Neural progenitor cell (in vitro differentiated cells): ENCODE measurements at regions not wholly inside any gene's neighbourhood (a gene's known extent, or its start where the extent isn't known, plus 50 kb on each side); places are given as distances from the start of the nearest gene placed in this dataset.

Experiments
- DNase-seq: peaks from one replicate; pipeline ENCODE4 v3.0.0-alpha.2; 2016; ENCODE audit warnings: low spot score
- H2AFZ ChIP-seq: fragments of 200-600 bp; sonication (generic); replicated peaks from 2 replicates; pipeline ENCODE4 v1.6.1; 2016; ENCODE audit warnings: antibody characterized with exemption
- H3F3A ChIP-seq: fragments of 200-600 bp; sonication (generic); 2 replicates; pipeline ENCODE4 v1.6.1; 2016; ENCODE audit warnings: antibody characterized with exemption, low read depth
- H3K27ac ChIP-seq: fragments of 200-600 bp; sonication (generic); 2 replicates; pipeline ENCODE4 v1.5.1; 2016; ENCODE audit warnings: mild to moderate bottlenecking
- H3K27me3 ChIP-seq: fragments of 200-600 bp; sonication (generic); 2 replicates; pipeline ENCODE4 v1.6.1; 2016; ENCODE audit warnings: mild to moderate bottlenecking, moderate library complexity
- H3K36me3 ChIP-seq: fragments of 200-600 bp; sonication (generic); 2 replicates; pipeline ENCODE4 v1.5.1; 2016
- H3K4me1 ChIP-seq: fragments of 200-600 bp; sonication (generic); 2 replicates; pipeline ENCODE4 v1.6.1; 2016; ENCODE audit warnings: mixed run types
- H3K4me2 ChIP-seq: fragments of 200-600 bp; sonication (generic); 2 replicates; pipeline ENCODE4 v1.6.1; 2016
- H3K4me3 ChIP-seq: fragments of 200-600 bp; sonication (generic); 2 replicates; pipeline ENCODE4 v1.5.1; 2016
- H3K79me2 ChIP-seq: fragments of 200-600 bp; sonication (generic); 2 replicates; pipeline ENCODE4 v1.6.1; 2016; ENCODE audit warnings: low read depth
- H3K9ac ChIP-seq: fragments of 200-600 bp; sonication (generic); 2 replicates; pipeline ENCODE4 v1.6.1; 2016
- H3K9me3 ChIP-seq: fragments of 200-600 bp; sonication (generic); 2 replicates; pipeline ENCODE4 v1.5.1; 2016; ENCODE audit warnings: low read depth
- H4K20me1 ChIP-seq: fragments of 200-600 bp; sonication (generic); 2 replicates; pipeline ENCODE4 v1.6.1; 2016; ENCODE audit warnings: low read depth
- H3K27ac Mint-ChIP-seq: 3 replicates; pipeline ENCODE4 v1.8.0; 2021; ENCODE audit warnings: mixed read lengths
- H3K27me3 Mint-ChIP-seq: 2 replicates; pipeline ENCODE4 v1.8.0; 2022; ENCODE audit warnings: low read depth, mild to moderate bottlenecking, inconsistent platforms, moderate library complexity, mixed read lengths; ENCODE audit not compliant: insufficient read depth
- H3K36me3 Mint-ChIP-seq: 3 replicates; pipeline ENCODE4 v1.8.0; 2021; ENCODE audit warnings: mixed read lengths
- H3K4me1 Mint-ChIP-seq: 3 replicates; pipeline ENCODE4 v1.8.0; 2021; ENCODE audit warnings: mixed read lengths
- H3K4me3 Mint-ChIP-seq: 3 replicates; pipeline ENCODE4 v1.8.0; 2021; ENCODE audit warnings: mild to moderate bottlenecking, moderate library complexity, mixed read lengths
- H3K9me3 Mint-ChIP-seq: 3 replicates; pipeline ENCODE4 v1.8.0; 2020; ENCODE audit warnings: mixed read lengths
- EZH2 ChIP-seq: fragments of 200-600 bp; sonication (generic); IDR thresholded peaks from 2 replicates; pipeline ENCODE4 v1.6.1; 2017; ENCODE audit warnings: antibody characterized with exemption, mild to moderate bottlenecking, moderate library complexity
- EZH2phosphoT487 ChIP-seq: fragments of 200-600 bp; sonication (generic); IDR thresholded peaks from 2 replicates; pipeline ENCODE4 v1.6.1; 2017; ENCODE audit warnings: antibody characterized with exemption
- TF ChIP-seq, protein P1 (sequence below): fragments of 200-600 bp; sonication (generic); IDR thresholded peaks from 2 replicates; pipeline ENCODE4 v1.5.1; 2017; ENCODE audit warnings: antibody characterized with exemption, mild to moderate bottlenecking

DNA sequence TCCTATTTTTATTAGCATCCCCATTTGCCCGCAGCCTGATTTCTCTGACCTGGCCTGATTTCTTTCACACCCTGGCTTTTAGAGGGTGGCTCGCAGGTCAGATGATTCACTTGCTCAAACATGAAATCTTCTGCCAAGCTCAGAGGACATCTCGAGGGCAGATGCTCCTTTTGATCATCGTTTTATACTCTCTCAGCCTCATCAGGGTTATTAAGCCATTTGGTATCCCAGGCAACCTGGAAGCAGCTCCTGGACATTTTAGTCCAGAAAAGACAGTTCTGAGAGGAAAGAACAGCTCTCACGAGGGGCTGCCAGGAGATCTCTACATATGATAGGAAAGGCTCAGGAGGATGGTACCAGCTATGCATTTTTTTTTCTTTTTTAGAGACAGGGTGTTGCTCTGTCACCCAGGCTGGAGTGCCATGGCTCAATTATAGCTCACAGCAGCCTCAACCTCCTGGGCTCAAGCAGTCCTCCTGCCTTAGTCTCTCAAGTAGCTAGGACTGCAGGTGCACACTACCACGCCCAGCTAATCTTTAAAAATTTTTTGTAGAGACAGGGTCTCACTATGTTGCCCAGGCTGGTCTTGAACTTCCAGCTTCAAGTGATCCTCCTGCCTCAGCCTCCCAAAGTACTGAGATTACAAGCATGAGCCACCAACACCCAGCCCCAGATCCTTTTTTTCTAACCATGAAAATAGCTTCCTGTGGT, 165.4 kb downstream of the KATNAL1 start:
- DNase-seq: no peak
- Mint-ChIP-seq H3K9me3 (peaks cover 6% of the 10 kb centered on the region), H3K4me3 (no peak overlapping the region), H3K27ac (peak overlapping the region; percentile 66), H3K36me3 (peaks cover 2% of the 10 kb centered on the region), H3K27me3 (peaks cover 22% of the 10 kb centered on the region), H3K4me1 (peaks cover 40% of the 10 kb centered on the region)
- Histone ChIP-seq H3F3A (no peaks in the 10 kb centered on the region), H3K36me3 (no peaks in the 10 kb centered on the region), H3K4me3 (no peak overlapping the region), H2AFZ (no peak overlapping the region), H3K27ac (no peak overlapping the region), H3K4me1 (no peaks in the 10 kb centered on the region), H3K4me2 (no peak overlapping the region), H3K9me3 (no peaks in the 10 kb centered on the region), H4K20me1 (no peaks in the 10 kb centered on the region), H3K79me2 (no peaks in the 10 kb centered on the region), H3K27me3 (no peaks in the 10 kb centered on the region), H3K9ac (no peak overlapping the region)
- TF ChIP-seq, protein P1, sequence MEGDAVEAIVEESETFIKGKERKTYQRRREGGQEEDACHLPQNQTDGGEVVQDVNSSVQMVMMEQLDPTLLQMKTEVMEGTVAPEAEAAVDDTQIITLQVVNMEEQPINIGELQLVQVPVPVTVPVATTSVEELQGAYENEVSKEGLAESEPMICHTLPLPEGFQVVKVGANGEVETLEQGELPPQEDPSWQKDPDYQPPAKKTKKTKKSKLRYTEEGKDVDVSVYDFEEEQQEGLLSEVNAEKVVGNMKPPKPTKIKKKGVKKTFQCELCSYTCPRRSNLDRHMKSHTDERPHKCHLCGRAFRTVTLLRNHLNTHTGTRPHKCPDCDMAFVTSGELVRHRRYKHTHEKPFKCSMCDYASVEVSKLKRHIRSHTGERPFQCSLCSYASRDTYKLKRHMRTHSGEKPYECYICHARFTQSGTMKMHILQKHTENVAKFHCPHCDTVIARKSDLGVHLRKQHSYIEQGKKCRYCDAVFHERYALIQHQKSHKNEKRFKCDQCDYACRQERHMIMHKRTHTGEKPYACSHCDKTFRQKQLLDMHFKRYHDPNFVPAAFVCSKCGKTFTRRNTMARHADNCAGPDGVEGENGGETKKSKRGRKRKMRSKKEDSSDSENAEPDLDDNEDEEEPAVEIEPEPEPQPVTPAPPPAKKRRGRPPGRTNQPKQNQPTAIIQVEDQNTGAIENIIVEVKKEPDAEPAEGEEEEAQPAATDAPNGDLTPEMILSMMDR: no peak
- TF ChIP-seq EZH2phosphoT487: no peak
- TF ChIP-seq EZH2: no peak

DNA sequence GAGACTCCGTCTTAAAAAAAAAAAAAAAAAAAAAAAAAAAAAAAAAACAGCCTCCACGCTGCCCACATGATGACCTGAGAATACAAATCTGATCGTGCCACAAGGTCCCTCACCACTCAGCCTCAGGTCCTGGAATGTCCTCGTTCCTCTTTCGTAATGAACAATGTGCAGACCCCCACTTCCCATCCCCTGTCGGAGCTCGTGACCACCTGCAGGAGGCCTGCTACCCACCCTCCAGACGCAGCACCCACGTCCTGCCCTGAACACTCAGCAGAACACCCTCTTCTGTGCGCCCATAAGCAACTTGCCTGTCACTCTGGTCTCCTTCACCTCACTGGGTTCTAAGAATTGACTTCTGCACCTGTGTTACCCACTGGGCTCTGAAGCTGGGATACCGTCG, 166.4 kb downstream of the KATNAL1 start:
- Histone ChIP-seq H3F3A (no peaks in the 10 kb centered on the region), H2AFZ (no peak overlapping the region), H3K9ac (no peak overlapping the region), H3K36me3 (no peaks in the 10 kb centered on the region), H3K79me2 (no peaks in the 10 kb centered on the region), H4K20me1 (no peaks in the 10 kb centered on the region), H3K9me3 (no peaks in the 10 kb centered on the region), H3K4me1 (no peaks in the 10 kb centered on the region), H3K4me3 (no peak overlapping the region), H3K27ac (no peak overlapping the region), H3K27me3 (no peaks in the 10 kb centered on the region), H3K4me2 (no peak overlapping the region)
- TF ChIP-seq, protein P1: no peak
- no peak for TF ChIP-seq EZH2phosphoT487
- TF ChIP-seq EZH2: no peak
- H3K4me1 Mint-ChIP-seq: peaks cover 38% of the 10 kb centered on the region
- H3K36me3 Mint-ChIP-seq: peaks cover 2% of the 10 kb centered on the region
- peak overlapping the region; percentile 66 for H3K27ac Mint-ChIP-seq
- H3K27me3 Mint-ChIP-seq: peaks cover 22% of the 10 kb centered on the region
- no peak overlapping the region for H3K4me3 Mint-ChIP-seq
- no peak for DNase-seq
- H3K9me3 Mint-ChIP-seq: peaks cover 6% of the 10 kb centered on the region

DNA sequence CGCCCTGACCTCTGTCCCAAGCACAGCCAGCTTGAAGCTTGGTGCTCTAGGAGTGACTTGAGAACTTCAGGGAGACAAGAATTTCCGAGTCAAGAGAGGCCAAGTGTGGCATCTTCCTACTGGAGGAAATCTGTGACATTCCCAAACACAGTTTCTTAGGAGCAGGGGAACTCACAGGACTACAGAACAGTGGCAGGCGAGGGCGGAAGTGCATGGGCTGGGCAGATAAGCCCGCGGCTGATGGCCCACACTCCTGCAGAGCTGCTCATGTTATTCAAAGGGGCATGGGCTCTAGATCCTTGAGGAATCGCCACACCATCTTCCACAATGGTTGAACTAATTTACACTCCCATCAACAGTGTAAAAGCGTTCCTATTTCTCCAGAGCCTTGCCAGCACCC, 168.8 kb downstream of the KATNAL1 start:
- H3K4me1 Mint-ChIP-seq: peaks cover 51% of the 10 kb centered on the region
- Histone ChIP-seq H3K27me3 (no peaks in the 10 kb centered on the region), H3K4me1 (no peaks in the 10 kb centered on the region), H3F3A (no peaks in the 10 kb centered on the region), H3K9me3 (no peaks in the 10 kb centered on the region), H4K20me1 (no peaks in the 10 kb centered on the region), H2AFZ (no peak overlapping the region), H3K4me2 (no peak overlapping the region), H3K4me3 (no peak overlapping the region), H3K9ac (no peak overlapping the region), H3K36me3 (no peaks in the 10 kb centered on the region), H3K27ac (no peak overlapping the region), H3K79me2 (no peaks in the 10 kb centered on the region)
- H3K27ac Mint-ChIP-seq: no peak overlapping the region
- peaks cover 6% of the 10 kb centered on the region for H3K9me3 Mint-ChIP-seq
- no peak overlapping the region for H3K4me3 Mint-ChIP-seq
- H3K27me3 Mint-ChIP-seq: peaks cover 22% of the 10 kb centered on the region
- peaks cover 2% of the 10 kb centered on the region for H3K36me3 Mint-ChIP-seq
- DNase-seq: no peak
- TF ChIP-seq, protein P1: no peak
- no peak for TF ChIP-seq EZH2phosphoT487
- no peak for TF ChIP-seq EZH2
